GM18909 (cell line): ENCODE measurements at regions not wholly inside any gene's neighbourhood (a gene's known extent, or its start where the extent isn't known, plus 50 kb on each side); places are given as distances from the start of the nearest gene placed in this dataset.
"Not testable (repeated sequence)": the region's sequence is repeated elsewhere in the genome, so short reads cannot be mapped to it uniquely, and the experiment has no call there.

ENCODE experiments used
- ATAC-seq: cut with Tn5 transposase; IDR thresholded peaks from one replicate; pipeline ENCODE4 v1.9.1; 2021; ENCODE audit warnings: mild to moderate bottlenecking; ENCODE audit not compliant: unreplicated experiment, poor library complexity

DNA sequence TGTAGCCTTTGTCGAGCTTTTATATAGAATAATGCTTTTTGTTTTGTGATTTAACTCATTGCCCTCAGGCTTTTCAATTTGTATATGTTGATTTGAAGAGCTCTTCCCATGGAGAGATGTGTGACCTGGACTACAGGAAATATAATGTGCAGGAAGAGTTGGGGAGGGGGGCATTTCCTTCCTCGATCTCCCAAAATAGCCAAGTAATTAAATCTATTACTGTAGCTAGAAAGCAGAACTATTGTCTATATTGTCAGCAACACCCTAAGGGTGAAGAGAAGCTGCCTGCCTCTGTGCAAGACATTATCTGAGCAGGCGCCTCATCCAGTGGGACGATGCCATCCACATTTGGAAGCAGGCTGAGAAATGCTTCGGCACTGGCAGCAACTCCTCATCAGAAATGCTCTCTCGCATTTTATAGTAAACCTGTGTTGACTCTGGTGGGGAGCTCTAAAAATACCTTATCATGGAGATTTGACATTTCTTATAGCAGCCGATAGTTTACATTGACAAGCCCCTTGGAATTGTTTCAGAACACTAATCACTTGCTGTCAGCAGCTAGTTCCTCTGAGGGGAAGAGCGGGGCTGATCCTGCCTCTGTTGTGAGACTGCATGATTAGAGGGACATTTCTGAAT, 392.5 kb upstream of the RGS6 start:
- no peak for ATAC-seq

GRCh38 chr14:71541271-71541670, 391.0 kb upstream of the RGS6 start:
- no peak for ATAC-seq

- ATAC-seq, result no peak
These were observed 390.1 kb upstream of the RGS6 start for GRCh38 chr14:71541973-71542690.

DNA sequence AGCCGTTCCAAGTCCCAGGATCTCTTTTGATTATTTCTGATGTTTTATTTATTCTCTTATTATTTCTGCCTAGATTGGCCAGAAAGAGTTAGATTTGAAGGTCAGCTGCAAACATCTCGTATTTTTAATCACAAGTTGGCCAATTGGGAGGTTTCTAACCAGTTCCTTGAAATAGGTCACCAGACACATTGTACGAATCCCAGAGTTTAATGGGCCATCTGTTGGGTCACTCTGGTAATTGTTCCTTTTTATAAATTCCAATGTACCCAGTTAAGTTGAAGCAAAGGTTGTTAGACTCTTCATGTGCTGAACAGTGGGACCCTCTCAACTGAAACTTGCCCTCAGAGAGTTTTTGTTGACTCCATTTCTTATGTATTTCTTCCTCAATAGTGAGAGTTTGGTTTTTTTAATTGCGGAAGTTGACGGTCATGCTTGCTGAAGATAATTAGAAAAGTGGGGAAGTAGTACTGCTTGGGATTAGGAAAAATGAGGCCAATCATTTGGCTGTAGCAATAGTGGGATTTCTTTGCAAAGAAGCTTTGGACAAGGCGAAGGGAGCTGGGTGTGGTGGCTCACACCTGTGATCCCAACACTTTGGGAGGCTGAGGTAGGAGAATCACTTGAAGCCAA, 382.7 kb upstream of the RGS6 start:
- no peak for ATAC-seq

- peak; percentile 45 for ATAC-seq
These were observed 381.9 kb upstream of the RGS6 start for GRCh38 chr14:71550367-71550766.

GRCh38 chr14:71551291-71551950, 380.8 kb upstream of the RGS6 start:
- no peak for ATAC-seq

GRCh38 chr14:71552809-71553208, 379.4 kb upstream of the RGS6 start:
- no peak for ATAC-seq

DNA sequence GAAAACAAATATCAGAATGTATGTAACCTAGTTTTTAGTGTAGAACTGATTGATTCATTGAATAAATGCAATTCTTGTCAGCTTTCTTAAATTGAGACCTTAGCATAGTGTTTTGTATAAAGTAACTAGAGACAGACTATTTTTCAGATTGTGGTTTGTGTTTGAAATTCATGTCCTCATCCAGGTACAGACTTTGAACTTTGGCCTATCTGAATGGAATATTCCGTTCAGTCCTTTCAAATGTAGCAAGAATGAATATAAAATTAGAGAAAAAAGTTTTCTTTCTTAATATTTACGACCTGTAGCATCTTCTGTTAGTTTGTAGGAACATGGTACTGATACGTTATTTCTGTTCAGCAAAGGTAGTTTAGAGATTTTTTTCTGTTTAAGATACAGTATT, 378.4 kb upstream of the RGS6 start:
- no peak for ATAC-seq

DNA sequence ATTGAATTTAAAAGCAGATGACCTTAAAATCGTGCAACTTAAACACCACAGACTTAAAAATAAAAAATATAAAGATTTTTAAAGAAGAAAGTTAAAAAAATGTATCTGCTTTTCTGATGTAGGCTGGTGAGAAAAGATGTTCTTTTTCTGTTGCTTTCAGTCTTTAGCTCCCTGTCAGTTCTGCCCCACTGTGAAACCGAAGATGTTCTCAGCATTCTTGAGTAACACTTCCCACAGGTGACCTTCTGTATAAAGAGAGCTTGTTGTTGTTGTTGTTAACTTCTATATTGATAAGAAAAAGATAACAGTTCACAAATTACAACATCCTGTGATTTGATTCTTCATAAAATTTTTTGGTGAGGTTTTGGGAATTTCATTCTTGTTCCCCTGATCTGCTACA, 377.9 kb upstream of the RGS6 start:
- no peak for ATAC-seq

GRCh38 chr14:71554959-71555612, 377.1 kb upstream of the RGS6 start:
- ATAC-seq, result peak; percentile 32

DNA sequence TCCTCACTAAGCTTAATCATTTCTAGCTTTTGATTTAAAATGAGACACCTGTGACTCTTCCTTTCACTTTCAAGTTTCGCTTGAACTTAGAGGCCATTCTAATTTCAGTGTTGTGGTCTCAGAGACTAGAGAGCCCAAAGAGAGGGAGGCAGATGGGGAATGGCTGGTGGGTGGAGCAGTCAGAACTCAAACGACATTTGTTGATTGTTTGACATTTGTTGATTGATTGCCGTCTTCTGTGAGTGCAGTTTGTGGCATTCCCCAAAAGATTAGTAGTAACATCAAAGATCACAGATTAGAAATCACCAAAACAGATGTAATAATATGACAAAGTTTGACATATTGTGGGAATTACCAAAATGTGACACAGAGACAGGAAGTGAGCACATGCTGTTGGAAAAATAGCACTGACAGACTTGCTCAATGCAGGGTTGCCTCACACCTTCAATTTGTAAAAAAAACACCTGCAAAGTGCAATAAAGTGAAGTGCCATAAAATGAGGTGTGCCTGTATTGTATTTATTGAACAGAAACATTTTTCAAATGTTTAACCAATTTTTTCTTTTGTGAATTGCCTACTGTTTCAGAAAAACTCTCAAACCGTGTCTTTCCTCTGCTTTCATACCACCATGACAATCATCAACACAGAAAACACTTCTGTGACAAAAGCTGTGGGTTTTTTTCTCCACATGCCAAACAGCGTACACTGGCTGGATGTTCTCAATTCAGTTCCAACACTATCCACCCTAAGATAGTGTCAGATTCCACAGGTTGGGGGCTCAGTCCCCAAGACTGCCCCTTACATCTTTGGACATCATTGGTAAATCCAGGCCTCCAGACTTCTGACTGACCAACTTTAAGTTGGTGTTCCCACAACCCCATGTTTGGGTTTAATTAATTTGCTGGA, 376.3 kb upstream of the RGS6 start:
- peak; percentile 90 for ATAC-seq

- no peak for ATAC-seq
These were observed 375.5 kb upstream of the RGS6 start for GRCh38 chr14:71556730-71557129.

DNA sequence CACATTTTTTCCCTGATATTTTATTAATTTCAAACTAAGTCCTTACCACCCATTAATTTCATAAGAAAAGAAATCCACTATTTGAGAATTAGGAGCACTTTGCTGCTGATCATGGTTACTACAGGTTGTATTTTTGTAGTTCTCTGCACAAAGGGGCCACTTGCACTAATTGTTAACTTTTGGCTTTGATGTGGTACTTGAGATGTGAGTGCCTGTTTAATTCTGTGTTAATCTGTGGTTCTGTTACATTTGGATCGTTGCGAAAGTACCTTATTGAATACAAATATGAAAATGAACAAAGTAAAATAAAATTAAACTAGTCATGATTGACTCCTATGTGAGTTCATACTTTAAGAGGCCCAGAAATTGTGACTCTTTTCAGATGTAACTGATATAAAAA, 374.9 kb upstream of the RGS6 start:
- ATAC-seq, result no peak

GRCh38 chr14:71558943-71559342, 373.3 kb upstream of the RGS6 start:
- not testable (repeated sequence) for ATAC-seq

DNA sequence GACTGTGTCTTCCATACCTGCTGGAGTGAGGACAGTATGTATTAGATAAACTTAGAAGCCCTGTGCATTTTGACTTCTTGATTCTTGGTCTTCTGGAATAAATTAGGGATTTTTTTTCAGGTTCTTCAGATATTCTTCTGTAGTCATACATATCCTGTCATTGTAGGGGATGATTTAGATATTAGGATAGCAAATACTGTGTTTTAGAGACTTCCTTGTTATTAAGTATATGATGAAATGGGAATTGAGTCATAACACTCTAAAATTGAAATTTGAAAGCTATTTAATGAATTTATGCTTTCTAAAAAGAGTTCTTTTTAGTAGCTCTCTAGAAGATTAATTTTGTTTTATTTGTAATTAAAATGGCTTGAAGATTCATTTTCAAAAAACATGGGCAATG, 371.5 kb upstream of the RGS6 start:
- ATAC-seq, result no peak

- peak; percentile 46 for ATAC-seq
These were observed 368.6 kb upstream of the RGS6 start for GRCh38 chr14:71563492-71564153.

DNA sequence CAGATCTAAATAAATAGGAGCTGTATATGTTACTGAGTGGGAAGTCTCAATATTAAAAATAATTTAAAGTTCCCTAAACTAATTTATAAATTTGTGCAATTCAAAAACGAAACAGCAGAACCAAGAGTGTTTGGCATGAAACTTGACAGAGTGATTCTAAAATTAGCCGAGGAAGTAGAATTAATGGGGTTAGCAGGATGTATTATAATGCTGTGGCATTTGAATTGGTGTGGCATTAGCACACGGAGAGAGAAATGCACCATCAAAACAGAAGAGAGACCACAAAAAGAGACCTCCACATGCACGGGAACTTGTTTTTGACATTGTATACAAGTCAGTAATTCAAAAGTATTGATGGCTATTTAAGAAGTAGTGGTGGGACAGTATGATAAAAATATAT, 366.0 kb upstream of the RGS6 start:
- ATAC-seq, result peak; percentile 62

DNA sequence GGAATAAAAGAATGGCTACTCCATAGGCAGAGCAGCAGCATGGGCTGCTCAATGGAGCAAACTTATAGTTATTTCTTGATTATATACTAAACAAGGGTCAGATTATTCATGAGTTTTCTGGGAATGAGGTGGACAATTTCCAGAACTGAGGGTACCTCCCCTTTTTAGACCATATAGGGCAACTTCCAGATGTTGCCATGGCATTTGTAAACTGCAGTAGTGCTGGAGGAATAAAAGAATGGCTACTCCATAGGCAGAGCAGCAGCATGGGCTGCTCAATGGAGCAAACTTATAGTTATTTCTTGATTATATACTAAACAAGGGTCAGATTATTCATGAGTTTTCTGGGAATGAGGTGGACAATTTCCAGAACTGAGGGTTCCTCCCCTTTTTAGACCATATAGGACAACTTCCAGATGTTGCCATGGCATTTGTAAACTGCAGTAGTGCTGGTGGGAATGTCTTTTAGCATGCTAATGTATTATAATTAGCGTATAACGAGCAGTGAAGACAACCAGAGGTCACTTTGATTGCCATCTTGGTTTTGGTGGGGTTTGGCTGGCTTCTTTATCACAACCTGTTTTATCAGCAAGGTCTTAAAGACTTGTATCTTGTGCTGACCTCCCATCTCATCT, 364.6 kb upstream of the RGS6 start:
- not testable (repeated sequence) for ATAC-seq

GRCh38 chr14:71574976-71575375, 357.3 kb upstream of the RGS6 start:
- no peak for ATAC-seq
